H1 (cell line): ENCODE measurements at regions not wholly inside any gene's neighbourhood (a gene's known extent, or its start where the extent isn't known, plus 50 kb on each side); places are given as distances from the start of the nearest gene placed in this dataset.

Experiments used
- CTCF ChIA-PET: fragments of 300-600 bp; sonication (Branson Sonifier 250); formaldehyde crosslinking; loops from one replicate; lab custom pipeline; 2021; ENCODE audit not compliant: partially characterized antibody; lab: Charles Lee
- POLR2A ChIA-PET: fragments of 300-600 bp; sonication (Branson Sonifier 250); formaldehyde crosslinking; loops from one replicate; lab custom pipeline; 2021; ENCODE audit warnings: inconsistent platforms; ENCODE audit not compliant: partially characterized antibody; lab: Charles Lee
- DNase-seq, 2 experiments: peaks; one replicate each; pipeline versions ENCODE4 v3.0.0 to v3.0.0-alpha.2; 2010 to 2022; ENCODE audit warnings: low spot score in 2 of 2, low read depth in 1 of 2, mixed read lengths in 1 of 2
- FAIRE-seq: peaks from 2 replicates; lab custom pipeline; 2011; peaks lifted over from hg19 to GRCh38; lab: Jason Lieb, UNC
- H2AFZ ChIP-seq: 2 replicates; pipeline ENCODE4 v1.8.1; 2012; ENCODE audit warnings: low read length, inconsistent platforms
- H2AK5ac ChIP-seq: 2 replicates; pipeline ENCODE4 v1.6.1; 2013; ENCODE audit warnings: low read depth, low read length
- H2BK120ac ChIP-seq: replicated peaks from 2 replicates; pipeline ENCODE3; 2013; ENCODE audit warnings: low read depth, low read length, inconsistent platforms
- H2BK12ac ChIP-seq: 2 replicates; pipeline ENCODE4 v1.6.1; 2013; ENCODE audit warnings: low read depth, low read length
- H2BK15ac ChIP-seq: 2 replicates; pipeline ENCODE4 v1.6.1; 2013; ENCODE audit warnings: low read length
- H2BK20ac ChIP-seq: 2 replicates; pipeline ENCODE4 v1.6.1; 2013; ENCODE audit warnings: low read length
- H2BK5ac ChIP-seq: 2 replicates; pipeline ENCODE4 v1.6.1; 2013; ENCODE audit warnings: low read depth, low read length
- H3K14ac ChIP-seq: 2 replicates; pipeline ENCODE4 v1.6.1; 2013; ENCODE audit warnings: inconsistent platforms; ENCODE audit not compliant: insufficient read length
- H3K18ac ChIP-seq: 2 replicates; pipeline ENCODE4 v1.6.1; 2013; ENCODE audit warnings: low read length; ENCODE audit errors: extremely low read depth
- H3K23ac ChIP-seq: 2 replicates; pipeline ENCODE4 v1.6.1; 2013; ENCODE audit warnings: inconsistent platforms; ENCODE audit not compliant: insufficient read length
- H3K23me2 ChIP-seq: 2 replicates; pipeline ENCODE4 v1.6.1; 2013; ENCODE audit warnings: low read depth, low read length
- H3K27ac ChIP-seq: 2 replicates; pipeline ENCODE4 v1.6.1; 2011; ENCODE audit warnings: low read depth, low read length, inconsistent platforms
- H3K27me3 ChIP-seq, 4 experiments: replicated peaks in 1 of 4; 1 replicate in 1 of 4; 2 replicates in 3 of 4; pipeline versions ENCODE4 v1.6.1 to v1.8.1; 2011 to 2013; ENCODE audit warnings: low read length in 3 of 4, mild to moderate bottlenecking in 3 of 4, inconsistent platforms in 2 of 4, mixed read lengths in 2 of 4, moderate library complexity in 1 of 4; ENCODE audit not compliant: control insufficient read depth in 3 of 4, insufficient read depth in 3 of 4; ENCODE audit errors: extremely low read depth in 1 of 4
- H3K36me3 ChIP-seq, 4 experiments: 2 replicates each; pipeline versions ENCODE4 v1.6.1 to v1.8.1; 2011 to 2013; ENCODE audit warnings: mild to moderate bottlenecking in 4 of 4, low read length in 3 of 4, moderate library complexity in 2 of 4, control low read depth in 1 of 4, inconsistent platforms in 1 of 4; ENCODE audit not compliant: insufficient read depth in 4 of 4, control insufficient read depth in 2 of 4
- H3K4ac ChIP-seq: replicated peaks from 2 replicates; pipeline ENCODE3; 2013; ENCODE audit warnings: low read length, low read depth, mixed read lengths, inconsistent platforms; ENCODE audit not compliant: insufficient read length
- H3K4me1 ChIP-seq, 4 experiments: replicated peaks in 1 of 4; 1 replicate in 1 of 4; 2 replicates in 3 of 4; pipeline versions ENCODE4 v1.6.1 to v1.8.1; 2011 to 2013; ENCODE audit warnings: low read length in 3 of 4, inconsistent platforms in 2 of 4, mixed read lengths in 1 of 4; ENCODE audit not compliant: insufficient read depth in 4 of 4, control insufficient read depth in 3 of 4
- H3K4me2 ChIP-seq, 2 experiments: 2 replicates each; pipeline versions ENCODE4 v1.6.1 to v1.8.1; 2011 to 2013; ENCODE audit warnings: low read depth in 2 of 2, low read length in 2 of 2, control low read depth in 1 of 2, inconsistent platforms in 1 of 2, mild to moderate bottlenecking in 1 of 2; ENCODE audit not compliant: insufficient read depth in 1 of 2
- H3K4me3 ChIP-seq, 4 experiments: fragments of 200-600, 300-600 bp in 1 of 4; sonication (generic), shearing (Covaris generic), sonication (Bioruptor Twin) in 1 of 4; 2 replicates each; pipeline versions ENCODE4 v1.5.1 to v1.8.1; 2011 to 2016; ENCODE audit warnings: low read length in 4 of 4, low read depth in 3 of 4, control low read depth in 2 of 4, inconsistent platforms in 2 of 4, mild to moderate bottlenecking in 2 of 4, mixed read lengths in 1 of 4, moderate library complexity in 1 of 4; ENCODE audit not compliant: insufficient read depth in 2 of 4; ENCODE audit errors: extremely low read depth in 1 of 4
- H3K56ac ChIP-seq: replicated peaks from 2 replicates; pipeline ENCODE3; 2013; ENCODE audit warnings: low read depth, mild to moderate bottlenecking, mixed read lengths, low read length, inconsistent platforms; ENCODE audit not compliant: insufficient read length
- H3K79me1 ChIP-seq: 2 replicates; pipeline ENCODE4 v1.6.1; 2013; ENCODE audit warnings: low read depth, low read length, control low read depth
- H3K79me2 ChIP-seq, 2 experiments: 2 replicates each; pipeline versions ENCODE4 v1.6.1 to v1.8.1; 2012 to 2013; ENCODE audit warnings: low read length in 2 of 2, mild to moderate bottlenecking in 2 of 2, inconsistent platforms in 1 of 2; ENCODE audit not compliant: insufficient read depth in 2 of 2, control insufficient read depth in 1 of 2
- H3K9ac ChIP-seq, 4 experiments: replicated peaks in 1 of 4; 1 replicate in 1 of 4; 2 replicates in 3 of 4; pipeline versions ENCODE4 v1.6.1 to v1.8.1; 2011 to 2013; ENCODE audit warnings: low read depth in 3 of 4, low read length in 3 of 4, control low read depth in 2 of 4, mild to moderate bottlenecking in 2 of 4, moderate library complexity in 2 of 4, inconsistent platforms in 1 of 4; ENCODE audit errors: extremely low read depth in 1 of 4
- H3K9me3 ChIP-seq, 2 experiments: 2 replicates each; pipeline versions ENCODE4 v1.6.1 to v1.8.1; 2012 to 2013; ENCODE audit warnings: mild to moderate bottlenecking in 2 of 2, moderate library complexity in 2 of 2, control low read depth in 1 of 2, inconsistent platforms in 1 of 2, low read depth in 1 of 2, low read length in 1 of 2, mixed read lengths in 1 of 2; ENCODE audit not compliant: insufficient read depth in 2 of 2
- H4K20me1 ChIP-seq, 2 experiments: replicated peaks in 1 of 2; 2 replicates each; pipeline versions ENCODE3 to v1.8.1; 2011 to 2013; ENCODE audit warnings: inconsistent platforms in 2 of 2, low read length in 2 of 2, mild to moderate bottlenecking in 1 of 2; ENCODE audit not compliant: insufficient read depth in 2 of 2, control insufficient read depth in 1 of 2
- H4K5ac ChIP-seq: 2 replicates; pipeline ENCODE4 v1.6.1; 2013; ENCODE audit warnings: low read length, low read depth, mixed read lengths, inconsistent platforms; ENCODE audit not compliant: insufficient read length
- H4K8ac ChIP-seq: 2 replicates; pipeline ENCODE4 v1.8.0; 2013; ENCODE audit warnings: mild to moderate bottlenecking, moderate library complexity, low read length, inconsistent platforms; ENCODE audit not compliant: insufficient read depth; ENCODE audit errors: extremely low read depth
- H4K91ac ChIP-seq: replicated peaks from 2 replicates; pipeline ENCODE3; 2013; ENCODE audit warnings: low read length, mixed read lengths, inconsistent platforms; ENCODE audit not compliant: insufficient read length
- CHD2 ChIP-seq: IDR thresholded peaks from 2 replicates; pipeline ENCODE4 v1.6.1; 2012; ENCODE audit warnings: low read length, improper control_type of control experiment
- CTCF ChIP-seq, 3 experiments: IDR thresholded peaks; 1 replicate in 2 of 3; 2 replicates in 1 of 3; pipeline versions ENCODE4 v1.5.1 to v1.6.1; 2011; ENCODE audit warnings: low read length in 3 of 3, mild to moderate bottlenecking in 3 of 3, inconsistent platforms in 2 of 3, low read depth in 1 of 3, moderate library complexity in 1 of 3; ENCODE audit not compliant: insufficient read depth in 1 of 3; ENCODE audit errors: control extremely low read depth in 1 of 3
- EP300 ChIP-seq, 2 experiments: IDR thresholded peaks; 1 replicate in 1 of 2; 2 replicates in 1 of 2; pipeline ENCODE4 v1.6.1; 2011 to 2012; ENCODE audit warnings: low read depth in 2 of 2, low read length in 2 of 2, mild to moderate bottlenecking in 2 of 2, borderline replicate concordance in 1 of 2, inconsistent platforms in 1 of 2, moderate library complexity in 1 of 2
- KDM1A ChIP-seq: fragments of 200-600, 300-600 bp; sonication (generic); IDR thresholded peaks from 2 replicates; pipeline ENCODE4 v1.7.1; 2016; ENCODE audit warnings: mild to moderate bottlenecking, low read length, borderline replicate concordance
- KDM4A ChIP-seq: IDR thresholded peaks from one replicate; pipeline ENCODE4 v1.7.1; 2012; ENCODE audit warnings: low read depth, mild to moderate bottlenecking, moderate library complexity, low read length, inconsistent platforms; ENCODE audit not compliant: severe bottlenecking
- PHF8 ChIP-seq: fragments of 200-600 bp; sonication (generic); conservative IDR thresholded peaks from 2 replicates; pipeline ENCODE4 v1.7.1; 2012; ENCODE audit warnings: low read depth, mild to moderate bottlenecking, inconsistent platforms, low read length, moderate library complexity
- RAD21 ChIP-seq, 2 experiments: IDR thresholded peaks in 1 of 2; conservative IDR thresholded peaks in 1 of 2; 2 replicates each; pipeline ENCODE4 v1.6.1; 2011; ENCODE audit warnings: low read depth in 2 of 2, low read length in 2 of 2, improper control_type of control experiment in 1 of 2, inconsistent platforms in 1 of 2, mild to moderate bottlenecking in 1 of 2, moderate library complexity in 1 of 2
- RXRA ChIP-seq: IDR thresholded peaks from 2 replicates; pipeline ENCODE4 v1.6.1; 2011; ENCODE audit warnings: low read depth, mild to moderate bottlenecking, low read length, moderate library complexity; ENCODE audit not compliant: insufficient read depth
- SIX5 ChIP-seq: IDR thresholded peaks from 2 replicates; pipeline ENCODE4 v1.6.1; 2011; ENCODE audit warnings: mild to moderate bottlenecking, low read depth, low read length
- SRF ChIP-seq: IDR thresholded peaks from 2 replicates; pipeline ENCODE4 v1.6.1; 2011; ENCODE audit warnings: mild to moderate bottlenecking, low read depth, low read length, moderate library complexity
- TAF7 ChIP-seq: optimal IDR thresholded peaks from 2 replicates; pipeline ENCODE3; 2011; ENCODE audit warnings: low read depth, mild to moderate bottlenecking, inconsistent platforms, low read length, moderate library complexity, borderline replicate concordance
- YY1 ChIP-seq: IDR thresholded peaks from 2 replicates; pipeline ENCODE4 v1.6.1; 2011; ENCODE audit warnings: low read depth, mild to moderate bottlenecking, low read length
- WGBS, 2 experiments: shearing (Covaris generic) in 1 of 2; methylation state at CpG; one replicate each; pipeline versions ENCODE4 v1.1.6 to v1.1.7; 2013 to 2015; ENCODE audit warnings: low lambda C conversion rate in 2 of 2, mixed read lengths in 2 of 2, inconsistent platforms in 1 of 2, low coverage in 1 of 2, missing lambda C conversion rate in 1 of 2; ENCODE audit not compliant: insufficient replicate concordance in 2 of 2, insufficient coverage in 1 of 2, insufficient read length in 1 of 2; ENCODE audit errors: extremely low coverage in 1 of 2, missing lambda C conversion rate in 1 of 2; 5-methylcytosine and 5-hydroxymethylcytosine counted together

- no peaks in the 10 kb centered on the region for H3K79me1 ChIP-seq
- CTCF ChIA-PET: no interaction called here
- H2AK5ac ChIP-seq: no peak overlapping the region
- FAIRE-seq: no peak
- no peak overlapping the region for H2AFZ ChIP-seq
- no peak overlapping the region for H2BK15ac ChIP-seq
- H3K4me1 ChIP-seq: no peaks in the 10 kb centered on the region
- no peak overlapping the region for H3K23ac ChIP-seq
- H3K23me2 ChIP-seq: no peaks in the 10 kb centered on the region
- no peaks in the 10 kb centered on the region for H3K79me2 ChIP-seq
- H2BK12ac ChIP-seq: no peak overlapping the region
- H3K27me3 ChIP-seq: no peaks in the 10 kb centered on the region
- H3K14ac ChIP-seq: no peak overlapping the region
- H3K9me3 ChIP-seq: no peaks in the 10 kb centered on the region
- no peak overlapping the region for H4K8ac ChIP-seq
- no peak overlapping the region for H2BK20ac ChIP-seq
- H3K18ac ChIP-seq: no peak overlapping the region
- no peak overlapping the region for H4K5ac ChIP-seq
- H3K4me2 ChIP-seq: no peak overlapping the region
- POLR2A ChIA-PET: no interaction called here
- DNase-seq: no peak
- no peak overlapping the region for H3K4ac ChIP-seq
- no peaks in the 10 kb centered on the region for H4K20me1 ChIP-seq
- no peak overlapping the region for H2BK120ac ChIP-seq
- no peaks in the 10 kb centered on the region for H3K36me3 ChIP-seq
- H4K91ac ChIP-seq: no peak overlapping the region
- H3K9ac ChIP-seq: no peak overlapping the region
- no peak overlapping the region for H3K4me3 ChIP-seq
- 90% methylated on average over 1 of the region's 1 CpG; no CpG with 5 or more reads in 1 of the 2 experiments for WGBS, 2 experiments
- no peak overlapping the region for H3K56ac ChIP-seq
- no peak overlapping the region for H3K27ac ChIP-seq
- H2BK5ac ChIP-seq: no peak overlapping the region
- TF ChIP-seq CHD2: no peak
- no peak for TF ChIP-seq KDM1A
- TF ChIP-seq SRF: no peak
- no peak for TF ChIP-seq RXRA
- no peak for TF ChIP-seq CTCF (IDR thresholded peaks at IDR 0.05; ENCODE audit: control extremely low read depth in 1 of 3, insufficient read depth in 1 of 3, low read depth in 1 of 3, low read length in 3 of 3)
- TF ChIP-seq SIX5: no peak
- TF ChIP-seq YY1: no peak
- no peak for TF ChIP-seq KDM4A
- TF ChIP-seq PHF8: no peak
- TF ChIP-seq TAF7: no peak
- TF ChIP-seq RAD21 (IDR thresholded peaks at IDR 0.05 in 1 of 2, conservative IDR thresholded peaks at IDR 0.05 in 1 of 2; ENCODE audit: low read depth in 2 of 2, low read length in 2 of 2): no peak
- TF ChIP-seq EP300 (IDR thresholded peaks at IDR 0.05; ENCODE audit: borderline replicate concordance in 1 of 2, low read depth in 2 of 2, low read length in 2 of 2): no peak
Measured at GRCh38 chr1:191260056-191260455, 782.4 kb upstream of the BRINP3 start.
